Activated naive CD4-positive, alpha-beta T cell treated with anti-CD3 and anti-CD28 coated beads, Interleukin-2, amount 50 U/mL, for 72 hours (primary cell): ENCODE measurements at regions not wholly inside any gene's neighbourhood (a gene's known extent, or its start where the extent isn't known, plus 50 kb on each side); places are given as distances from the start of the nearest gene placed in this dataset.
A peak's percentile ranks its signal among the peaks of the same experiment; 100 is the strongest.

Source experiments
- ATAC-seq, 2 donors: fragments of 150-1000 bp; cut with Tn5 transposase; 2 replicates each; pipeline ENCODE4 v1.10.0; 2021; ENCODE audit warnings: mild to moderate bottlenecking in 2 of 2, moderate library complexity in 2 of 2
- DNase-seq, 2 donors: peaks; one replicate each; pipeline ENCODE4 v3.0.0; 2021 to 2022; ENCODE audit warnings: low spot score in 2 of 2
- H3K27ac Mint-ChIP-seq, 2 donors: one replicate each; pipeline ENCODE4 v1.8.0; 2022; ENCODE audit warnings: mild to moderate bottlenecking in 2 of 2, mixed read lengths in 2 of 2
- H3K36me3 Mint-ChIP-seq, 2 donors: one replicate each; pipeline ENCODE4 v1.8.0; 2022; ENCODE audit warnings: mixed read lengths in 2 of 2
- H3K9me3 Mint-ChIP-seq, 2 donors: one replicate each; pipeline ENCODE4 v1.8.0; 2022; ENCODE audit warnings: mixed read lengths in 2 of 2

GRCh38 chr12:29086325-29087271 lies 62.5 kb upstream of the FAR2 start:
- ATAC-seq (no peak), DNase-seq (no peak)
- Mint-ChIP-seq H3K36me3 (no peaks in the 10 kb centered on the region), H3K9me3 (no peaks in the 10 kb centered on the region), H3K27ac (peak overlapping the region in 1 of 2 donors; percentile 7)

GRCh38 chr12:29088611-29089219 lies 60.4 kb upstream of the FAR2 start:
- DNase-seq: no peak
- Mint-ChIP-seq H3K9me3 (peaks cover 4% of the 10 kb centered on the region in 2 donors), H3K36me3 (peaks cover 7 to 16% of the 10 kb centered on the region in 2 donors), H3K27ac (no peak overlapping the region)
- ATAC-seq: no peak
